ENCODE measurements at regions not wholly inside any gene's neighbourhood (a gene's known extent, or its start where the extent isn't known, plus 50 kb on each side); places are given as distances from the start of the nearest gene placed in this dataset.

DNA sequence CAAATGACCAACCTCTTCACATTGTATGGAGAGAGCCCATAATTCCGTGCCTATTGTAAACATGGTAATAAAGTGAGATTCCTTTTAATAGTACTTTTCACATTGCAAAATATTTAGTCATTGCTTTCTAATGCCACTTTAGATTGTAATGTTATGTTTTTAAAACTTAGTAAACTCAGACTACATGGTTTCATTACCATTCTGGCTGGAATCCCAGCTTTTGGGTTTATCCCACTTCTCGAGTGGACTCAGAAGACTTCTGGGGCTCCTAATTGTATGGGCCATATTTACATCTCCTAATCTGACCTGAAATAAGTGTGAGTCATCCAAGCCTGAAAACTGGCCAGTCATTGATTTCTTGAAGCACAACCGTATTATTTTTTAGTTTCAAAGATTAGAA lies 217.6 kb downstream of the CAAP1 start:
- TF ChIP-seq EZH2phosphoT487 (IDR thresholded peaks at IDR 0.05; ENCODE audit: insufficient read depth, low read depth) (no peak), EZH2 (IDR thresholded peaks at IDR 0.05; ENCODE audit: insufficient read depth, poor library complexity, severe bottlenecking) (no peak)
